ENCODE measurements at regions not wholly inside any gene's neighbourhood (a gene's known extent, or its start where the extent isn't known, plus 50 kb on each side); places are given as distances from the start of the nearest gene placed in this dataset.
A peak's percentile ranks its signal among the peaks of the same experiment; 100 is the strongest.

GRCh38 chr9:1713841-1714240, 301.3 kb upstream of the SMARCA2 start:
- DNase-seq = no peak

DNA sequence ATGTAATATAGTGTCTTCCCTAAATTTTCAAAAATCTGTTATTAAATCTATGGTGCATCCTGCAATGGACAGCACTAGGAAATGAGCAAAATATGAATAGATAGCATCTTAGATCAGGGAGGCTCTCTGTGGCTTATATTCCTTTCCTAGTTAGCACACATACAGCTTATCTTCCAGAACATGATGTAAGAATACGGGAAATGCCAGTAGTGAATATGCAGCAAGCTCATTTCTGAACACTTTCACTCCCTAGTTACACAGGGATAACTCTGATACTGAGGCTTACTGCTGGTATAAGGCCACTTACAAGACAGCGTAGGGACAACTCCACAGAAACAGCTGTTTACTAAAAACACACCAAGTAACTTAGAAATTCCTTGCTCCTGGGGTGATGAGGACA, 297.3 kb upstream of the SMARCA2 start:
- DNase-seq = no peak

- peak; percentile 30 for DNase-seq
Measured at GRCh38 chr9:1718836-1719235, 296.3 kb upstream of the SMARCA2 start.

- DNase-seq = peak; percentile 68
Measured at GRCh38 chr9:1721196-1721595, 294.0 kb upstream of the SMARCA2 start.

DNA sequence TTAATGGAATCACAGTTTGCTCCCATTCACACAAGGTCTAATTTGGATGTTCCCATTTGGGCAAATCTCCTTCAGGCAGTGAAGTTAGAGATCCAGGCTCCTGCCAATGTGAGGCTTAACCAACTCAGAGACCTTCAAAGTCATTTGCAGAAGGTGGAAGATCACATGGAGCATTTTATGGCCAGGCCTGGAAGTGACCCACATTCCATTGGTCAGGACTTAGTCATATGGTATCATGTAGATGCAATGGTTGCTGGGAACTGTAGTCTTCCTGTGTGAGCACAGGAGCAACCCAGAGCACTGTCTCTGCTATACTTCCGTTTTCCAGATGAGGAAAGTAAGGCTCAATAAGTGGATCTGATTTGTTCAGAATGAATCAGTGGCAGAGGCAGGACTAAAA, 292.7 kb upstream of the SMARCA2 start:
- DNase-seq = no peak

- no peak for DNase-seq
Measured at GRCh38 chr9:1723522-1724015, 291.6 kb upstream of the SMARCA2 start.

DNA sequence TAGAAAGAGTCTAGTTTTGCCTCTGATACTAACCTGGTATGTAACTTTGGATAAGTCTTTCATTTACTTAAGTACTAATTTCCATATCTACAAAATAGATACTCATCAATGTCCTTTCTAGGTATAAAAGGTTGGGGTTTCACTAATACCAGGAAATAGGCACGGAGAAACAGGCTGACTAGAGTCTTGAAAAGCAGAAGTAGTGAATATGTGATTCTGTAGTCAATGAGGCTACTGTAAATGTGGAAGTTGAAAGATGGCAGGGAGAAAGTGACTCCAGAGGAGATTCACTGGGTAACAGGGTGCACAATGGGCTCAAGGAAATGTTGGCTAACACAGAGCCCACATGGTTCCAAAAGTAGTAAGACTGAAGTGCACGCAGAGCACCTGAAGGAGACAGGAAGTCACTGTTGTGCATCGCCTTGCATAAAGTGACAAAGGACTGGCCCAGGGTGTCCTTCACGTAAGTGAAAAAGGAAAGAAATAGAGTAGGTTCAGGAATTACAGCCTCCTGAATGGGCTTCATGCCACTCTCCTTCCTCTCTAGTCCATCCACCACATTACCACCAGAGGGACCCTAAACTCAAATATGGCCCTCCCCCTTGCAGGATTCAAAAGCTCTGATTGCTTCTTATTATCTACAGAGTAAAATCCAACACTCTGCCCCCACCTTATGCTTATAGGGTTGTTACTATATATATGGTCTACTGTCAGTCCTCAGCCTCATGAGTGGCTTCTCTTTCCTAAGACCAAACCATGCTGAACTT, 288.0 kb upstream of the SMARCA2 start:
- no peak for DNase-seq

DNA sequence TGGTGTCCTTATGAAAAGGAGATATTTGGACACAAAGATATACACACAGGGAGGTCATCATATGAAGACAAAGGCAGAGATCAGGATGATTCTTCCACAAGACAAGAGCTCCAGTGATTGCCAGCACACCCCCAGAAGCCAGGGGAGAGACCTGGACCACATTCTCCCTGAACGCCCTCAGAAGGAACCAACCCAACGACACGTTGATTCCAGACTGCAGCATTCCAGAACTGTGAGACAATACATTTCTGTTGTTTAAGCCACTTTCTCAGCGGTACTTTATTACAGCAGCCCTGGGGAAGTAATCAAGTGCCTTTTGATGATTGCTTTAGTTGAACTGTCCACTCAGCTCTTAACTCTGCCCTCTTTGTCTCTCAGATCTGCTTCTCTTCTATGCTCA, 285.5 kb upstream of the SMARCA2 start:
- no peak for DNase-seq

DNA sequence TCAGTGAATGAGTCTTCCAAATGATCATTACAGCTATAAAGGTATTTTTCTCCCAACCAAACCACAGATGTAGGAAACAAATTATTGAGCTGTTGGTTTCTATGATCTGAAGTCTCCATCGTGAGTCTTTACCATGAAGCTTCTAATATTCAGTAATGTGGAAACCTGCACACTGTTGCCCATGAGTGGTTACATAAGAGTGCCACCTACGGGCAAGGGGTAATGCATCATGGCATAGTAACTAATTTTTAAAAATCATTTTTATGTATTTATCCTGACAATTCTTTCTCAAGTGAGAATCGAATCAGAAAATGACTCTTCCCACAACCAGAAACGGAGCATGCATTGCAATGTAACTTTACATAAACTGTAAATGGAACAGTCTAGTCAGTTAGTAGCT, 282.5 kb upstream of the SMARCA2 start:
- no peak for DNase-seq

- DNase-seq = no peak
Measured at GRCh38 chr9:1738511-1739100, 276.5 kb upstream of the SMARCA2 start.

GRCh38 chr9:1743121-1743960, 271.8 kb upstream of the SMARCA2 start:
- no peak for DNase-seq

DNA sequence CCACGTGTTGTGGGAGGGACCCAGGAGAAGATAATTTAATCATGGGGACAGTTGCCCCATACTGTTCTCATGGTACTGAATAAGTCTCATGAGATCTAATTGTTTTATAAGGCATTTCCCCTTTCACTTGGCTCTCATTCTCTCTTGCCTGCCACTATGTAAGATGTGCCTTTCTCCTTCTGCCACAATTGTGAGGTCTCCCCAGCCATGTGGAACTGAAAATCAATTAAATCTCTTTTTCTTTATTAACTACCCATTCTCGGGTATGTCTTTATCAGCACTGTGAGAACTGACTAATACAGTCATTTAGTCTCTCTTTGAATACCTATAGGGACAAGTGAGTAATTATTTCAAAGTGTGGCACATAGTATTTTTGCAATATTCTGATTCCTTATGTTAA, 269.2 kb upstream of the SMARCA2 start:
- DNase-seq = no peak

DNA sequence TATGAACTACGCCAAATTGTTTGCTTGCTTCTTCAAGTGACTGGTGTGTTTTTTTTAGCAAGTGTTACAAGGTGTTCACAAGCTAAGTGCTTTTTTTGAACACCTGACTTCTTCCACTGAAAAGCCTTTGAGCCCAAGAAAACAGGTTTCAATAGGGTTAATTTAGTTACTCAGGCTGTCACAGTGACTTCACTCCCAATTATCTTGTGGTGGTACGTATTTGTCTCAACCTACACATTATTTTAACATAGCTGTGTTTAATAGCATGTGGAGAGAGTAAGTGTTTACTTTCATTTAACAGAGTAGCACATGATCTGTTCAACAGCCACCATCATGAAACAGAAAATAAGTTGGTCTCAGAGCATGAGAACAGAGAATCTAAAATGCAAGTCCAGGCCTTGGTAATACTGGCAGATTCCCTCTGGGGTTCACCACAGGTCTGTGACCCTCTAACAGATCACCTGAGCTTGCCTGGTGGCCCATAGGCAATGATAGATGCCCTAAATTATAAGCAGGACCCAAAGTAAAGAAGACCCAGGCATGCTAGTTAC, 267.7 kb upstream of the SMARCA2 start:
- no peak for DNase-seq

GRCh38 chr9:1748407-1748806, 266.7 kb upstream of the SMARCA2 start:
- no peak for DNase-seq

DNA sequence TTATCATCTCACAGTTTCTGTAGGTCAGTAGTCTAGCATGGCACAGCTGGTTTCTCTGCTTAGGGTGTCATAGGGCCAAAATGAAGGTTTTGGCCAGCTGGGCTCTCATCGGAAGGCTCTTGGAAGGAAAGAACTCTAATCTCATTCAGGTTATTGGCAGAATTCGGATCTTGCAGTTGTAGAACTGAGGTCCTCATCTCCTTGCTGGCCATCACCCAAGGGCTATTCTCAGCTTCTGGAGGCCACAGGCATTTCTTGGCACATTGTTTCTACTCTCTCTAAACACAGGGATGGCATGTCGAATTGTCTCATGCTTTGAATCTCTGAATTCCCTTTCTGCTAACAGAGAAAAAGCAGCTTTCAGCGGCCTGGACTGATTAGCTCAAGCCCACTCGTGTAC, 258.0 kb upstream of the SMARCA2 start:
- DNase-seq = no peak

DNA sequence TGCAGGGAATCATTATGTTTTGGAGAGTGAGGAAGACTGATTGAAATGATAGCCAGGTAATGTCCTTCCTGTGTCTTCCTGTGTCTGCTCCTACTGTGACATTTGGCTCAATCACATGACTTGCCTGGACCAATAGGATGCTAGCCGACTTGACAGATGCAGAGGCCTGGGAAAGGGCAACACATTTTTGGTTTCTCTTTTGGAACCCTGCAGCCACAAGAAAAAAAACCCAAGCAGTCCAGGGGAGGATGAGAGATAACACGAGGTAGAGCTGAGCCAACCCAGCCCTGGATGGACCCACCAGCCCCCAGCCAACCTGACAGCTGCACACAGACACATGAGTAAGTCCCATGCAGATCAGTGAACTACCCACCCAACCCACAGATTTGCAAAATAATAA, 256.1 kb upstream of the SMARCA2 start:
- no peak for DNase-seq

- no peak for DNase-seq
Measured at GRCh38 chr9:1759771-1760300, 255.3 kb upstream of the SMARCA2 start.

GRCh38 chr9:1761807-1762206, 253.3 kb upstream of the SMARCA2 start:
- DNase-seq = no peak

DNA sequence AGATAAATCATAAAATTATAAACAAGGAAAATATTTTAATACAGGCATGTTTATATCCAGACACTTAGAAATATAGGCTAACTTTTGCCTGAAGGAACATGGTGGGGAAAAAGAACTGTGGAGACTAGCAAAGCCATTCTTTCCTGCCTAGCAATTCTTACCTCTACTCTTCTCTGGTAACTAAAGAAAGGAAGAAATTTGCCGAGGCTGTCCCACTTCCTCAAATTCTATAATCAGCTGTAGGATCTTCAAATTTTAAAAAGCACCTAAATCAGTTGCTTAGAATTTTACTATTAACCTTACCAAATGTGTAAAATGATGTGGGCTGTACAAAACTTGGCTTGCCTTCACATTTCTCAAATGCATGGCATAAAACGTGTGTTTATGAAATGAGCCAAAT, 249.1 kb upstream of the SMARCA2 start:
- no peak for DNase-seq

DNA sequence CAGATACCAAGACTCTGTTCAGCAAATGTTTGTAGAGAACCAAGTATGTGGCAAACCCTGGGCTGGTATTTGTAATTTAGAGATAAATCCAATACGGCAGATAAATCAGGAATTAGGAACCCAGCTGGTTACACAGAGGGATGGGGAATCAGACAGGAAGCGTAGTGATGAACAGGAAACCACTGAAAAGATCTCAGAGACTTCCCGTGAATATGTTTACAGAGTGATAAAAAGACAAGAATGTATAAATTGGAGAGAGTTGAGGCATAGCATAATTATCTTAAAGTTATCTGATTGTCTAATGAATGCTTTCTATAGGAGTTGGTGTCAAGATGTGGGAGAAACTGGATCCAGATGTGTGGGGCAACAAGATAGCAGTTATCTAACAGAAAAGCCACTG, 246.6 kb upstream of the SMARCA2 start:
- DNase-seq = no peak

GRCh38 chr9:1771094-1771789, 243.9 kb upstream of the SMARCA2 start:
- no peak for DNase-seq

- no peak for DNase-seq
Measured at GRCh38 chr9:1775230-1775629, 239.9 kb upstream of the SMARCA2 start.

GRCh38 chr9:1776668-1777067, 238.5 kb upstream of the SMARCA2 start:
- DNase-seq = no peak
